Liver (tissue), 3 donors: ENCODE measurements at regions not wholly inside any gene's neighbourhood (a gene's known extent, or its start where the extent isn't known, plus 50 kb on each side); places are given as distances from the start of the nearest gene placed in this dataset.

Experiments used
- EGR1 ChIP-seq, 2 donors: IDR thresholded peaks; 2 replicates each; pipeline ENCODE4 v1.6.1; 2016 to 2018; ENCODE audit warnings: antibody characterized with exemption in 2 of 2, low read depth in 2 of 2
- JUND ChIP-seq, 2 donors: IDR thresholded peaks; 2 replicates each; pipeline ENCODE4 v1.6.1; 2016; ENCODE audit warnings: antibody characterized with exemption in 2 of 2
- RAD21 ChIP-seq, 2 donors: IDR thresholded peaks; 2 replicates each; pipeline ENCODE4 v1.6.1; 2016; ENCODE audit warnings: antibody characterized with exemption in 2 of 2, mild to moderate bottlenecking in 2 of 2
- SP1 ChIP-seq: IDR thresholded peaks from 2 replicates; pipeline ENCODE4 v1.6.1; 2018; ENCODE audit warnings: antibody characterized with exemption, mild to moderate bottlenecking
- TF ChIP-seq, protein P1 (sequence below): fragments of 150-350 bp; IDR thresholded peaks from 2 replicates; pipeline ENCODE4 v1.5.1; 2017; ENCODE audit warnings: improper control_type of control experiment, low read depth, low read length; ENCODE audit not compliant: missing input control
- TF ChIP-seq, protein P2 (sequence below): IDR thresholded peaks from 2 replicates; pipeline ENCODE4 v1.6.1; 2016; ENCODE audit warnings: antibody characterized with exemption
- TF ChIP-seq, protein P3 (sequence below): IDR thresholded peaks from 2 replicates; pipeline ENCODE4 v1.6.1; 2016; ENCODE audit warnings: antibody characterized with exemption
- TF ChIP-seq, protein P4 (sequence below): IDR thresholded peaks from 2 replicates; pipeline ENCODE4 v1.6.1; 2016; ENCODE audit warnings: antibody characterized with exemption, mild to moderate bottlenecking
- TF ChIP-seq, protein P5 (sequence below): IDR thresholded peaks from 2 replicates; pipeline ENCODE4 v1.6.1; 2016; ENCODE audit warnings: antibody characterized with exemption
- donor health status: healthy.
- donor health status: healthy.

DNA sequence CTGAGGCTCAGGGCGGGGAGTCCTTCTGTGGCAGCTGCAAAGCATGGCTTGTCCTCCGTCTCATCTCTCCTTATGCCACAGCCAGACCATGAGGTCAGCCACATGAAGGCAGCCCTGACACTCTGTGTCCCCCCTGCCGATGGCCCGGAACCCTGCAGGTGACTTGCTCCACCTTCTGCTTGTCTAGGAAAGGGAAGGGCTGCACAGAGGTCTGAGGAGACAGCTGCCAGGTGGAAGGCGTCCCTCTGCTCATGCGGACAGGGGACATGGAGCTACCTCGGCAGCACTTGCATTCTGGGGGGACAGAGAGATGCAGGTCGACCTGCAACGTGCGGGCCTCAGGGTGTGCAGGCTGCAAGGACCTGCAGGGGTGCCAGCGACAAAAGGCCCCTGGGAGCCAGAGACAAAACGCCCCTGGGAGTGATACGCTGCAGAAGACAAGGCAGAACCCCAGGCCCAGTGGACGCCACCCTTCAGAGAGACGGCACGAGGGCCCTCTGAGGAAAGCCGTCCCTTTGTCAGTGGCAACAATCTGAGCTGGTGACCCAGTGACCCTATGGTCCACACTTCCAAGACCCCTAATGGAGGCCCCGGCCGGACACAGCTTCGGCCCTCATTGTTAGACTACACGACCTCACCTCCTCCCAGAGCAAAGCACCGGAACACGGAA, 205.2 kb upstream of the PPP2R2D start:
- TF ChIP-seq, protein P1, sequence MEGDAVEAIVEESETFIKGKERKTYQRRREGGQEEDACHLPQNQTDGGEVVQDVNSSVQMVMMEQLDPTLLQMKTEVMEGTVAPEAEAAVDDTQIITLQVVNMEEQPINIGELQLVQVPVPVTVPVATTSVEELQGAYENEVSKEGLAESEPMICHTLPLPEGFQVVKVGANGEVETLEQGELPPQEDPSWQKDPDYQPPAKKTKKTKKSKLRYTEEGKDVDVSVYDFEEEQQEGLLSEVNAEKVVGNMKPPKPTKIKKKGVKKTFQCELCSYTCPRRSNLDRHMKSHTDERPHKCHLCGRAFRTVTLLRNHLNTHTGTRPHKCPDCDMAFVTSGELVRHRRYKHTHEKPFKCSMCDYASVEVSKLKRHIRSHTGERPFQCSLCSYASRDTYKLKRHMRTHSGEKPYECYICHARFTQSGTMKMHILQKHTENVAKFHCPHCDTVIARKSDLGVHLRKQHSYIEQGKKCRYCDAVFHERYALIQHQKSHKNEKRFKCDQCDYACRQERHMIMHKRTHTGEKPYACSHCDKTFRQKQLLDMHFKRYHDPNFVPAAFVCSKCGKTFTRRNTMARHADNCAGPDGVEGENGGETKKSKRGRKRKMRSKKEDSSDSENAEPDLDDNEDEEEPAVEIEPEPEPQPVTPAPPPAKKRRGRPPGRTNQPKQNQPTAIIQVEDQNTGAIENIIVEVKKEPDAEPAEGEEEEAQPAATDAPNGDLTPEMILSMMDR = no peak
- TF ChIP-seq RAD21 (IDR thresholded peaks at IDR 0.05) (no peak), EGR1 (IDR thresholded peaks at IDR 0.05; ENCODE audit: low read depth in 2 of 2) (no peak), JUND (IDR thresholded peaks at IDR 0.05) (no peak), SP1 (no peak)
- TF ChIP-seq, protein P2, sequence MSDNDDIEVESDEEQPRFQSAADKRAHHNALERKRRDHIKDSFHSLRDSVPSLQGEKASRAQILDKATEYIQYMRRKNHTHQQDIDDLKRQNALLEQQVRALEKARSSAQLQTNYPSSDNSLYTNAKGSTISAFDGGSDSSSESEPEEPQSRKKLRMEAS = no peak
- TF ChIP-seq, protein P3, sequence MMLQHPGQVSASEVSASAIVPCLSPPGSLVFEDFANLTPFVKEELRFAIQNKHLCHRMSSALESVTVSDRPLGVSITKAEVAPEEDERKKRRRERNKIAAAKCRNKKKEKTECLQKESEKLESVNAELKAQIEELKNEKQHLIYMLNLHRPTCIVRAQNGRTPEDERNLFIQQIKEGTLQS = no peak
- TF ChIP-seq, protein P4, sequence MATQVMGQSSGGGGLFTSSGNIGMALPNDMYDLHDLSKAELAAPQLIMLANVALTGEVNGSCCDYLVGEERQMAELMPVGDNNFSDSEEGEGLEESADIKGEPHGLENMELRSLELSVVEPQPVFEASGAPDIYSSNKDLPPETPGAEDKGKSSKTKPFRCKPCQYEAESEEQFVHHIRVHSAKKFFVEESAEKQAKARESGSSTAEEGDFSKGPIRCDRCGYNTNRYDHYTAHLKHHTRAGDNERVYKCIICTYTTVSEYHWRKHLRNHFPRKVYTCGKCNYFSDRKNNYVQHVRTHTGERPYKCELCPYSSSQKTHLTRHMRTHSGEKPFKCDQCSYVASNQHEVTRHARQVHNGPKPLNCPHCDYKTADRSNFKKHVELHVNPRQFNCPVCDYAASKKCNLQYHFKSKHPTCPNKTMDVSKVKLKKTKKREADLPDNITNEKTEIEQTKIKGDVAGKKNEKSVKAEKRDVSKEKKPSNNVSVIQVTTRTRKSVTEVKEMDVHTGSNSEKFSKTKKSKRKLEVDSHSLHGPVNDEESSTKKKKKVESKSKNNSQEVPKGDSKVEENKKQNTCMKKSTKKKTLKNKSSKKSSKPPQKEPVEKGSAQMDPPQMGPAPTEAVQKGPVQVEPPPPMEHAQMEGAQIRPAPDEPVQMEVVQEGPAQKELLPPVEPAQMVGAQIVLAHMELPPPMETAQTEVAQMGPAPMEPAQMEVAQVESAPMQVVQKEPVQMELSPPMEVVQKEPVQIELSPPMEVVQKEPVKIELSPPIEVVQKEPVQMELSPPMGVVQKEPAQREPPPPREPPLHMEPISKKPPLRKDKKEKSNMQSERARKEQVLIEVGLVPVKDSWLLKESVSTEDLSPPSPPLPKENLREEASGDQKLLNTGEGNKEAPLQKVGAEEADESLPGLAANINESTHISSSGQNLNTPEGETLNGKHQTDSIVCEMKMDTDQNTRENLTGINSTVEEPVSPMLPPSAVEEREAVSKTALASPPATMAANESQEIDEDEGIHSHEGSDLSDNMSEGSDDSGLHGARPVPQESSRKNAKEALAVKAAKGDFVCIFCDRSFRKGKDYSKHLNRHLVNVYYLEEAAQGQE = no peak
- TF ChIP-seq, protein P5, sequence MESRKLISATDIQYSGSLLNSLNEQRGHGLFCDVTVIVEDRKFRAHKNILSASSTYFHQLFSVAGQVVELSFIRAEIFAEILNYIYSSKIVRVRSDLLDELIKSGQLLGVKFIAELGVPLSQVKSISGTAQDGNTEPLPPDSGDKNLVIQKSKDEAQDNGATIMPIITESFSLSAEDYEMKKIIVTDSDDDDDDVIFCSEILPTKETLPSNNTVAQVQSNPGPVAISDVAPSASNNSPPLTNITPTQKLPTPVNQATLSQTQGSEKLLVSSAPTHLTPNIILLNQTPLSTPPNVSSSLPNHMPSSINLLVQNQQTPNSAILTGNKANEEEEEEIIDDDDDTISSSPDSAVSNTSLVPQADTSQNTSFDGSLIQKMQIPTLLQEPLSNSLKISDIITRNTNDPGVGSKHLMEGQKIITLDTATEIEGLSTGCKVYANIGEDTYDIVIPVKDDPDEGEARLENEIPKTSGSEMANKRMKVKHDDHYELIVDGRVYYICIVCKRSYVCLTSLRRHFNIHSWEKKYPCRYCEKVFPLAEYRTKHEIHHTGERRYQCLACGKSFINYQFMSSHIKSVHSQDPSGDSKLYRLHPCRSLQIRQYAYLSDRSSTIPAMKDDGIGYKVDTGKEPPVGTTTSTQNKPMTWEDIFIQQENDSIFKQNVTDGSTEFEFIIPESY = no peak
